DMS79 treated with DMSO at 0.1 percent for 48 hours (cell line): ENCODE measurements at regions not wholly inside any gene's neighbourhood (a gene's known extent, or its start where the extent isn't known, plus 50 kb on each side); places are given as distances from the start of the nearest gene placed in this dataset.
A peak's percentile ranks its signal among the peaks of the same experiment; 100 is the strongest.

Experiments used
- DNase-seq: peaks from one replicate; lab custom pipeline; 2025; lab: John Stamatoyannopoulos, UW

DNA sequence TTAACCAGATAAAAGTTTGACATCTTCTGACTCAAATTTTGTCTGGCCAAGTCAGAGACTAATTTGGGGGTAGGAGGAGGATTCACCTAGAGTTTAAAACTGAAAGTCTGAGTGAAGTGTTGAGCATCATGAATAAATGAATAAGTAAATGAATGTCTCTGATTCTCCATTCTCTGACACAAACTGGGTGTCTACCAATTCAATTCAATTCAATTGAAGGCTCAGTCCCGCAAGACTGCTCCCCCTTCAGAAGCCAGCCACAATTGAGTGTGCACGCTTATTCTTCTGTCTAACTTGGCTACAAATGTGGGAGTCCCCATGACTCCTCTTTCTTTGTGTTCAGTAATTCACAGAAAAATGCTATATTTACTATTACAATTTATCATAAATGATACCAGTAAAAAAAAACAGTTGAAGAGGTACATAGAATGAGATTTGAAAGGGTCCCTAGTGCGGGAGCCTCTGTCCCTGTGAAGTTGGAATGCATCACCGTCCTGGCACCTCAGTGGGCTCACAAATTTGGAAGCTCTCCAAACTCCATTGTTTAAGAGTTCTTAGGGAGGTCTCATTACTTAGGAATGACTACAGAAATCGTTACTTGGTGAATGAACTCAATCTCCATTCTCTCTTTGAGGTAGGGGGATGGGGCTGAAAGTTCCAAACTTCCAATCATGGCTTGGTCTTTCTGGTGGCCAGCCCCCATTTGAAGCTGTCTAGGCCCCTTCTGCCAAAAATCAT, 243.7 kb upstream of the PHYHIPL start:
- no peak for DNase-seq

DNA sequence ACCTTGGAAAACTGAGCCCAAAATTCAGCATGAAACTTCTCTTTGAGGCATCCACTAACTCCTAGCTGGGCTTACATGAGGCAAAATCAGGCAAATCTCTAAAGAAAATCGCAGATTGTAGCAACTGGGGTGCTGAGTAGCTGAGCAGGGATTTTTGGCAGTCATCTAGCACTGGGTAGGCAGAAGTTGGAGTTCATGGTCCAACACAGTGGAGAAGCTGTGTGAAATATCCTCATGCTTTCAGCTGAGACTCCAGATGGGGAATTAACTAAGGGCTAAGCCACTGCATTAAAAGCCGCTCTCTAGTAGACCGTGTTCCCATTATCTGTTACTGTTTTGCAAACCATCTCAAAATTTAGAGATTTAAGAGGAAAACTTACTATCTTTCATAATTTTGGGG, 240.1 kb upstream of the PHYHIPL start:
- no peak for DNase-seq

DNA sequence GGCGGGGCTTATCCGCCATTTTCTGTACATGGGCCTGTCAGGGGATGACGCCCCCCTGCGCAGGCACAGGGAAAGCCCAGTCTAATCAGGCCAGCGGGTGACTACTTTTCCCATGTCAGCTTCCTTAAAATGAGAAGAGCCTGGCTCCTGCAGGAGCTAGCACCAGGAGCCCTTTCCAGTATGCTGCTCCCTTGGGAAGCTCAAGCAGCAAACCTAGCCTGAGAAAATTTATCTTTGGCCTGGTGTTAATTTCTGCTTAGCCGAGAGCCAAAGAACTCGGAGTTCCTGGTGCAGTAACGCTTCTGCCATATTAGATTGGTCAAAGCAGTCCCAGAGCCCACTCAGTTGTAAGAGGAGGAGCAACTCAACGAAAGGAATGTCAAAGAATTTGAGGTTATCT, 239.0 kb upstream of the PHYHIPL start:
- DNase-seq = no peak

DNA sequence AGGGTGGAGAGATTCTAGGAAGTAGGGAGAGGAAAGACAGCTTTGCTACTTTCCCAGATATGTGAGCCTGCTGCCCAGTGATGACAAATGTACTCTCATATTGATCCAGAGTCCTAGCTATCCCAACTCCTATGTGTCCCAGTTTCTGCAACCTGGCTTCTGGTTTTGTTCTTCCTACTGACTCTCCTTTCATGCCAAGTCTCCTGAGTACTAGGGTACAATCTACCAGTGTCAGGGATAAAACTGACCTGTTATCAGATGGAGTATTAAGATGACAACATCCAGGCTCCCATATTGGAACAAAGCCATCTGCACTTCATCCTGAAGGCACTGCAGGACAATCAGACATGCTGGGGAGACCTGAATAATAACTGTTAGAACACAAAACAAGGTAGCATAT, 233.7 kb upstream of the PHYHIPL start:
- DNase-seq = no peak

DNA sequence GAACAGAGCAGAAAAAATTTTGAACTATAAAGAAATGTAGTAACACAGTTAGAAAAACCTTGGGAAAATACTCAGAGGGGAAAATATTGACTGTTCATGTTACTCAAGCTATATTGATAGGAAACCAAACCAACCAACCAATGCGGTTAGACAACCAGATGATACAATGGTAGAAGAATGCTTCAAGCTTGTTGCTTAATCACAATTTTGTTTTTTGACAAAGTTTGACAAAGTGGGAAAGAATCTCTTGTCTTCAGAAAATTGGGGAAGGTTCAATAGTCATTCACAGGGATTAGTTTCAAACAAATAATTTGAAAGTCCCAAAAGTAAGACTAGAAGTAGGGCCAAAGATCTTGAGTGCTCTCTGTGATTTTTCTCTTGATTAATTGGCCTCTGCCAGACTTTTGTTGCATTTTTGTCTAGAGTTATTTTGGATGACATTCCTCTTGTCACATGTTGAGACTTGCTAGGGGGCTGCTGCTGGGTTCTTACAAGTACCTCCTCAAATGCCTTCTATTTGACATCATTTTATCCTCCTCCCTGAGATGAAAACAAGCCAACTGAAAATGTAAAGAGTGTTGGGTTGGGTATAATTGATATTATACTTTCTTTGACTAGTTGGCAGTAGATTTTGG, 233.1 kb upstream of the PHYHIPL start:
- no peak for DNase-seq

DNA sequence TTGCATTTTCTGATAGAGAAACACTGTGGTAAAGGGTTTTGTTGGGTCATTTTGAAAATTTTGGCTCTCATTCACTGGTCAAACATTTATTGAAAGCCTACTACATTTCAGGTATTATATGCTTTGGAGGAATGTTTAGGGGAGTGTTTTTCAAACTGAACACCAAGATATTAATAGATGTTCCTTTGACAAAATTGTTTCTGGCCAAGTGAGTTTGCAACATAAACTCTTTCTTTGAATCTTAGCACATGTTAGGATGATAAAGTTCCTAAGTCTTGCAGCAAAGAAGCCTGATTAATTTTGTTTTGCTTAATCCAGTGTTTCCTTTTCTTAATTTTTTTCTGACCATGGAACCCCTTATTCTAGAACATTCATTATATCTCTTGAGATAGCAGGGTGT, 232.5 kb upstream of the PHYHIPL start:
- no peak for DNase-seq

DNA sequence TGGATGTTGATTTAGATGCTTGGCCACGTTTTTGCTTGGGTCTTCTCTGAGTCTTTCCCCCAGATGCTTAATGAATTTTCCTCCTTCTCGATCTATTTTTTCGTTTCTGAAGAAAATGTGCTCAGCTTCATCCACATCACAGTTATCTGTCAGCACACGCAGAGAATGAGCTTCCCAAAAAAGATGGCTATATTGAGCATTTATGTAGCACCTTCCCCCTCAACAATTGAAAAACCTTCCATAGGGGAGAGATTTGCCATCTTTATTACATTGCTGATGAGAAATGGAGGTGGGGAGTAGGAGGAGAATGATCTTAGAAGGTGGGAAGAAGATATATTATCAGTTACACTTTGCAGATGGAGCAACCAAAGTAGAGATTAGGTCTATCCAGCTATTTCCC, 228.1 kb upstream of the PHYHIPL start:
- no peak for DNase-seq

DNA sequence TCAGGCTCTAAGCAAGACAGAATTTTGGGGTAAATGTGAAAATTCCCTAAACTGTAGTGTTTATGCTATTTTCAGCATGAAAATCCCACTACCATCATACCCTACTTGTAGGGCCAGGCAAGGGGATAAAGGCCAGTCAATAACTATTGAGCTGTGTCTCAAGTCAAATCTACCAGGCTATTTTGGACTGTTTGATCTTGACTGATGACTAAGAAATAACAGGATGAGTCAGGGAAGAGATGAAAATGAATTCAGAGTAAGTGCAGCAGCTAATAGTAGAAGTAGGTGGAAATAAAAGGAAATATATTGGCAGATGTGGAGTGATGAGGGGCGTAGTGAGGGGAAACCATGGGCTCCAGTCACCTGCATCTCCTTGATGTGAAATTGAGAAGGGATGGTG, 225.8 kb upstream of the PHYHIPL start:
- DNase-seq = no peak

DNA sequence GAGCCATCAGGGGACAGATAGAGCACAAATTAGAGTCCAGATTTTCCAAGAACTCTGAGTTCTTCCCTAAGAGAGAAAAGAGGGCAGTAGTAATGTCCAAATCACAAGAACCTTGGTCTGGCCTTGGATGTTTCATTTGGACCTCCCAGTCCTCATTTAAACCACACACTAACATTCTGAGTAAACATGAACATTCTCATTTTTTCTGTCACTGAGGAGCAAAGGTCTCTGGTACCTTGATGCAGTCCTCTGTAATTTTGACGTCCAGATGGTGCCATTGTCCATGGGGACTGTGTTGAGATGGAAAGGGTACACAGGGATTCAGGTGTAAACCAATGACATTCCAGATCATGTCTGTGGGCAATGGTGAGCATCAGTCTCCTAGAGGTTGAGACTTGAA, 225.4 kb upstream of the PHYHIPL start:
- no peak for DNase-seq

DNA sequence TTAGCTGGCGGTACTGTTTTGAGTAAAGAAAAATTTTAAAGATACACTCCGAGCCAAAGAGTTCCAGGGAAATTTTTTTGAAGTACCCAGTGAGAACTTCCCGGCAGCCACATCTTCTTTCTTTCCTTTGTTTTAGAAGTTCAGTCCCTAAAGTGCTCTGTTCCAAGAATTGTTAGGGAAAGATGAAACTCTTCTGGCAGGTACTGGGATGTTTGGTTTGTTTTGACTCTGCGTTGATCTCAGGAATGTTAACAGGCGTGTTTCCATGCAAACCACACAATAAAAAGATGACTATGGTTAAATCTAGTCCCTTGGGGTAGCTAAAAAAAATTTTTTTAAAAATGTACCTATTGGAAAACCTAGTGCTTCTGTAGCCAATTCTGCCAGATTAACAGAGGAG, 224.7 kb upstream of the PHYHIPL start:
- DNase-seq = no peak

DNA sequence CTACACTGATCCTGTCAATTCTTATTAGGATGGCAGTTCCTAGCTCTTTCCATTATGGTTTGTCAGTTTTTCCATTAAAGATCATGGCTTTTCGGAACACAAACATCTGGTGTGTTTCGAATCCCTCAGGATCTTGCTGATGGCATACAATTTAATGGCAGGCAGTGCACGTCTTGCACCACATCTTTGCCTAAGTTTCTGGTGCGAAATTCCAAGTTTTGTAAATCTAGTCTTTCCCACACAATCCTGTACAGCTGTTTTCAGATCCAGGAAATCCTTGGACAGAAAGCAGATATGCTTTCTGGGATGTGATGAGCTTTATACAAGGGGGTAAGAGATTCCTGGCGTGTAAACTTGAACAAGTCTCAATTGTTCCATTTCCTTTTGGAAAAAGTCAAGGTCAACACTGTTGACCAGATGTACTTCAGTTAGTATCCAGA, 224.3 kb upstream of the PHYHIPL start:
- DNase-seq = no peak

DNA sequence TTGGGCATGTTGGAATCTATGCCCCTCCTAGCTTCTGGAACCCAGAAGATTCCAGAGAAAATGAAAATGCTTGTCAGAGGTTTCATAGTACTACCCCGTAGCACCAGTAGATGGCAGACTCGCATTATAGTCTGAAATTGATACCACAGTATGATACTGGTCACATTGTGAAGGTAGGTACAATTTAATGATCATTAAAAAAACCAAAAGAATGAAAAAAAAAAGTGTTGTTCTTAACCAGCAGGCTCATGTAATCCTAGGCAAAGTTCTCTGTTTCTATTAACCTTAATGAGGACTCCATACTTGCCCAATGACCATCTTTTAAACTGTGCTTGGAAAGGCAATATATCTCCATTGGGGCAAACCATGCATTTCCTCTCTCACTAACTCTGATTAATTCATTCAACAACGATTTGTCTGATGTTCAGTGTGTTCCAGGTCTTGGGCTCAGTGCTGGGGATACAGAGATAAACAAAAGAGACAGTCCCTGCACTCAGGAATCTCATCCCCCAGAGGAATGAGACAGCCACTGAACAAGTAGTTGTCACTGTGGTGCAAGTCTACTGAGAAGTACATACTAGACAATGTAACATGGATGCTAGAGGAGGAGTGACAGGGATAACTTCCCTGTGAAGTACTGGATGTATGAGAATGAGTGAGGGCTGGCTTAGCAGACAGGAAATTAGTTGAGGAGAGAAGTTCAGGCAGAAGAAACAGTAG, 223.5 kb upstream of the PHYHIPL start:
- DNase-seq = no peak

DNA sequence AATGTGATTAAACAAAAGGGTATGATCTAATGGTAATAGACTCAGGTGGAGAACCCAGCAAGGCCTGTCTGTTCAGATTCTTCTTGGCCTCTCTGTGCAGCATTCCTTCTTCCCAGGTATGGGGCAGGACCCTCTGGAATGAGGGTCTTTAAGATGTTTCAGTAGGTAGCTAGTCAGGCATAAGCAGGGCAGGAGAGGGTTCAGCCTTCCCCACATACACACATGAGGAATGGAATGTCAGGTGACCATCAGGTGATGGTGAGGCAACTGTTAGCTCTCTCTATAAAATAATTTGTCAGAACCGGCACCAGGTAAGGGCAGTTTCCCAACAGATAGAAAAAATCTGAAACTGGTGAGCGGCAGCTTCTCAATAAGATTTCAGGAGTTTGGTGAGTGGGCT, 222.3 kb upstream of the PHYHIPL start:
- no peak for DNase-seq

DNA sequence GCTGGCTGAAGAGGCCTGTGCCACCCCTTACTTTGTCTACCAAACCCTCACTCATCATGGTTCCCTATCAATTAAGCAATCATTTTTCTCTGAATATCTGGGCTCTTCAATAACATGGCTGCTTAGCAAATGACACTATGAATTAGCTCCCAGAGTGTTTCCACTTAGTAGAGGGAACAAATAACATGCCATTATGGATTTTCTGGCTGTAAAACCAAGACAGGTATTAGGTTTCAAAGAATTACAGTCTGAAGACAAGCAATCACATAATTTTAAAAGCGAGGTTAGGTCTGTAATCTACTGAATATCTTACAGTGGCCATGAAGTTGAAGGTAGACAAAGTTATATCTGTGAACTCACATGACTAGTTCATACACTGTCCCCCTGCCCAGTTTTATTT, 220.8 kb upstream of the PHYHIPL start:
- no peak for DNase-seq

DNA sequence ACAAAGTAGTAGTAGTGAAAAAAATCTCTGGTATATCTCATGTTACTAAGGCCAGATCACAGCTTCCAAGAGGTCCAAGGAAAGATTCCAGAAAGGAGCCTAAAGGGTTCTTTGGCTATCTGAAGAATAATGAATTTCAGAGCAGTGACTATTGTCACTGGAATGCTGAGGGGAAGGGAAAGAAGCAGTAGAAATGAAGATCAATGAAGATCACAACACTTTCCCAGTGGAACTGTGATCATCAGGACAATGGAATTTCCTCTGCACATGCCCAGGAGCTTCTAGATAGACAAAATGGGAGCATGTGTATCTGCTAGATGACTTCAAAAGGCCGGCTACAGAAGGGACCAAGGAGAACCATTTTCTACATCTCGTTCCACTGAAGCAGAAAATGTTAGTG, 219.5 kb upstream of the PHYHIPL start:
- DNase-seq = no peak

DNA sequence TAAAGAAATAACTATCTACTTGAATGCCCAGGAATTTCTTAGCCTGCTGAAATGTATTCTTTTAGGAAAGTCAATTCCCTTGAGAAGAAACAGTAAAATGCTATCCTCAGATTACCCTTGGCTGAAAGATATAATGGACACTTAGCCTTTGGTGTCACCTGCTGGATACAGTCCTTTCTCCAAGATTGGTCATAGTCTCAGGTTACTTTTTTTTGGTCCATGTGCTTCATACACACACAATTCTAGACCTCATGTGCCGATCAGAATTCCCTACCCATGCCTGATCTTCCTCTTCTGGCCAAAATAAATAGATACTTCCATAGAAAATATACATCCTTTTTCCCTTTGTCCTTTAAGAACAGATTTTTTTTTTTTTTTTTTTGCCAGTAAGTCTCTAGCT, 218.9 kb upstream of the PHYHIPL start:
- no peak for DNase-seq

DNA sequence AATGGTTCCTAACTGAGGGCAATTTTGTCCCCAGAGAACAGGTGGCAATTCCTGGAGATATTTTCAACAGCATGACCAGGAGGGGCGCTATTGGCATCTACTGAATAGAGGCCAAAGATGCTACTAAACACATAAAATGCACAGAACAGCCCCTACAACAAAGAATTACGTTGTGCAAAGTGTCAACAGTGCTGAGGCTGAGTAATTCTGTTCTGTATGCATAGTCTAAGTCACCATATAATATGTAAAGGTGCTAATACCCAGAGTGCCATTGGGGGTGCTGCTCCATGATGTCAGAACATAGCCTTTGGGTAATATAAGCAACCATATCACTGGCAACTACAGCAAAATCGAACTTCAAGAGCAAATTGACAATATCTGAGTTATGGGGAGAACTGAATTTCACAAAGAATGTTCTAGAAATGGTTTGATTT, 213.3 kb upstream of the PHYHIPL start:
- DNase-seq = no peak

DNA sequence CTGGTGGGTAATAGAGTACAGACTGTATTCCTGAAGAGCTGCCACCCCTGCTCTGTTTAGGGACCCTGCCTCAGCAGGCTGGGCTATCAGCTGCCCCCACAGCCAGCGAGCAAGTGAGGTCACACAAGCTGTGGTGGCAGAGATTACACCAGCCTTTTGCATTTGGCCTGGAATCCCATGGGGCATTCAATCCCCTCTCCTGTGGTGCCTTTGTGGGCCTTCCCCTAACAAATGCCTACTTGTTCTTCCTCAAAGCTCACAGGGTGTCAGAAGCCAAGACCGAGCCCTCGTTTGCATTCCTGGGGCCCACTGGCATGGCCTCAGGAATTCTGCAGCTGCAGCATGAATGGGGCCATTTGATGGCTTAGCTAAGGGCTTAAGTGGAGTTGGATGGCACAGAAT, 212.7 kb upstream of the PHYHIPL start:
- no peak for DNase-seq

DNA sequence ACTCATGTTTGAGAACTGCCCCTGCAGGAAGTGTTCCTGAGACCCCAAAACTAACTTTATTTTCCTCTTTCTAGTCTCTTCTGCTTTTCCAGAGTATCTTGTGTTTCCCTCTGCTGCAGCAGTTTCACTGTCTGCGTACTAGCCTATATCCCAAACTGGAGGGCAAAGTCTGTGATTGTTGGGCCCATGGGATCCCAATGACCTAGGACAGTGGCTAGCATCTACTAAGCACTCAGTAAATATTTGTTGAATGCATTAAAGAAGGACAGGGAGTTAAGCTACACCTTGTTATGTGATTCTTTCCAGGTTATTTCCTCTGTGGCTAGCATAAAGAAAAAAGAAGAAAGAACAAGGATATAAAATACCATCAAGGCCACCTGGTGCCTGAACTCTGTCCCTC, 210.6 kb upstream of the PHYHIPL start:
- DNase-seq = no peak

DNA sequence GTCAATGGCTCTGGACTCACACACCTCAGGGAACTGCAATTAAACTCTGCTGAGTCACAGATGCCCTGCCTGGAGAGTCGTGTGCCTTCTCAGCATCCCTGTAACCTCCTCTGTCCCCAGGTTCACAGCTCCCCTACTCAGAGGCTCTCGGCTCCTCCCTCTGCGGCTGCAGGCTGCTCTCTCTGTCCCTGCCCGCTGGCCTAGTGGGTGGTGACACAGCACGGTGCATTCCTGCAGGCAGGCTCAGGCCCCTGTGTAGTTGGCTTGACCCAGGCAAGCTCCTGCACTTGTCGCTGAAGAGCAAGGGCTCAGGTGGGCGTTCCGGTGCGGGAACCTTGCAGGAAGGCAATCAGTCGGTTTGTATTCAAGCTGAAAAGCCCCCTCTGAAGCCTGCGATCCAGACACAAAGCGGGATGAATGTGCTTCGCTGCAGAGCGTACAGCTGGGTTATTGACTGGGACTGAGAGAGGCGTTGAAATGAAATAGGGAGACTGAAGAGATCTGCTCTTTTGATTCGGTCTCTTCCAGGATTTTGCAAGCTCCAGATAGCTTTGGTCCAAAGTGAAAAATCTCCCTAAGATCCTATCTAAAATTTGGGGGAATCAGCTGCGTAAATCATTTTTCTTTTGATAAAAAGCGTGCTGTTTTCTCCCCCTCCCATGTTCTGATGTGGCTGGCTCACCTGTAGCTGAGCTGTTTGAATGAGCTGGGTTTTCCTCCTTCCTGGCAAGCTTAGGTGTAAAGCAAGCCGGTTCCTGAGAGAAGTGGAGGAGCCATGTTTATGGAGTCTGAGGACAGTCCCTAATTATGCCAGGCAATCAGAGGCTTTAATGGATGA, 208.7 kb upstream of the PHYHIPL start:
- peak; percentile 21 for DNase-seq

DNA sequence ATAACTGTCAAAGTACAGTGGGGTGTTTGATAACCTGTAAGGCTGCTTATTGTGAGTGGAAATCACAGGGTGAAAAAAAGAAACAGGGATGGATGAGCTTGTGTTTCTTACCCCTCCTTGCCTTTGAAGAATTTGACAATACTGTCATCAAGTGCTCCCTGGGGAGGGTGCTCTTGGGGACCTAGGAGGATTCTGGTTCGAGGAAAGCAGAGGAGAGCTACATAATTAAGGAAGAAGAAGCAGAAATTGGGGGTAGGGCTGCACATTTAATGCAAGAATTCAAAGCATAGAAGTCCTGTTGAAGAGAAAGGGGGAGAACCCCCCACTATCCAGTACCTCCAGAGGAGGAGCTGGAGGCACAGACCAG, 208.1 kb upstream of the PHYHIPL start:
- DNase-seq = peak; percentile 2

DNA sequence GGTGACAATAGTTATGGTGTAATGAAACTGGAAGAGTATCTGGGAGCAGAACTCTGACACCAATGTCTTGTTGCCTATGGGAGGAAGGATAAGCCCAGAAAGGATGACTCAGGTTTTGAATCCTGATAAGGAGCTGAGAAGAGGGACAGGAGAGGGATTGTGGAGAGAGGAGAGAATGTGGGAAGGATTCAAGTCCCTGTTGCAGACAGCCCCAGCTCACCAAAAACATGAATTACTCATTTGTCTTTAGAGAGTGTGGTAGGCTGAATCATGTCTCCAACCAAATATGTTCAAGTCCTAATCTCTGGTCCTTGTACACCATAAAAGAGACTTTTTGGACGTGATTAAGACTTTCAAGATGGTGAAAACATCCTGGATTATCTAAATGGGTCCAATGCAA, 206.9 kb upstream of the PHYHIPL start:
- DNase-seq = no peak
